AG09309 (cell line): ENCODE measurements at regions not wholly inside any gene's neighbourhood (a gene's known extent, or its start where the extent isn't known, plus 50 kb on each side); places are given as distances from the start of the nearest gene placed in this dataset.
"Not testable (repeated sequence)": the region's sequence is repeated elsewhere in the genome, so short reads cannot be mapped to it uniquely, and the experiment has no call there.

Experiments used
- DNase-seq: peaks from one replicate; pipeline ENCODE4 v3.0.0-alpha.2; 2010; ENCODE audit warnings: low read depth
- H3K4me3 ChIP-seq: 2 replicates; pipeline ENCODE4 v1.5.1; 2011; ENCODE audit warnings: mild to moderate bottlenecking, low read depth, low read length, moderate library complexity; ENCODE audit not compliant: control insufficient read depth
- TF ChIP-seq, protein P1 (sequence below): IDR thresholded peaks from 2 replicates; pipeline ENCODE4 v1.5.1; 2011; ENCODE audit warnings: mild to moderate bottlenecking, low read depth, low read length, inconsistent platforms; ENCODE audit not compliant: insufficient read depth, control insufficient read depth; ENCODE audit errors: missing control alignments

DNA sequence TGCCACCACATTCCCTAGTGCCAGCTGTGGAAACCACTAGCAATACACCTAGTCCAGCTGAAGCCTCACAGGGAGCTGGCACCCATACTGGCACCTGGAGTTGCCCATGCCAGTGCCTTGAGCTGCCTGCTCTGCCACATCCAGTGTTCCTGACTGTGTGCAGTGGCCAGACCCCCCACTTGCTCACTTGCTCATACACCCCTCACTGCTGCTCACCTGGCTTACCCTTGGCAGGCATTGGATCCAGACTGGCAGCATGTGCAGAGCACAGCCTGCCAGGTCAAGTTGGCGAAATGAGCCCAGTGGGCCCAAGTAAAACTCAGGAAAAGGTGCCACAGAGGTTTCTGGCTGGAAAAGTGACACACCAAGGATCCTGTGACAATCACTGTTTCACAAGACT is 1618.6 kb upstream of the PRMT6 start:
- TF ChIP-seq, protein P1, sequence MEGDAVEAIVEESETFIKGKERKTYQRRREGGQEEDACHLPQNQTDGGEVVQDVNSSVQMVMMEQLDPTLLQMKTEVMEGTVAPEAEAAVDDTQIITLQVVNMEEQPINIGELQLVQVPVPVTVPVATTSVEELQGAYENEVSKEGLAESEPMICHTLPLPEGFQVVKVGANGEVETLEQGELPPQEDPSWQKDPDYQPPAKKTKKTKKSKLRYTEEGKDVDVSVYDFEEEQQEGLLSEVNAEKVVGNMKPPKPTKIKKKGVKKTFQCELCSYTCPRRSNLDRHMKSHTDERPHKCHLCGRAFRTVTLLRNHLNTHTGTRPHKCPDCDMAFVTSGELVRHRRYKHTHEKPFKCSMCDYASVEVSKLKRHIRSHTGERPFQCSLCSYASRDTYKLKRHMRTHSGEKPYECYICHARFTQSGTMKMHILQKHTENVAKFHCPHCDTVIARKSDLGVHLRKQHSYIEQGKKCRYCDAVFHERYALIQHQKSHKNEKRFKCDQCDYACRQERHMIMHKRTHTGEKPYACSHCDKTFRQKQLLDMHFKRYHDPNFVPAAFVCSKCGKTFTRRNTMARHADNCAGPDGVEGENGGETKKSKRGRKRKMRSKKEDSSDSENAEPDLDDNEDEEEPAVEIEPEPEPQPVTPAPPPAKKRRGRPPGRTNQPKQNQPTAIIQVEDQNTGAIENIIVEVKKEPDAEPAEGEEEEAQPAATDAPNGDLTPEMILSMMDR: no peak
- DNase-seq: no peak
- H3K4me3 ChIP-seq: no peak overlapping the region

DNA sequence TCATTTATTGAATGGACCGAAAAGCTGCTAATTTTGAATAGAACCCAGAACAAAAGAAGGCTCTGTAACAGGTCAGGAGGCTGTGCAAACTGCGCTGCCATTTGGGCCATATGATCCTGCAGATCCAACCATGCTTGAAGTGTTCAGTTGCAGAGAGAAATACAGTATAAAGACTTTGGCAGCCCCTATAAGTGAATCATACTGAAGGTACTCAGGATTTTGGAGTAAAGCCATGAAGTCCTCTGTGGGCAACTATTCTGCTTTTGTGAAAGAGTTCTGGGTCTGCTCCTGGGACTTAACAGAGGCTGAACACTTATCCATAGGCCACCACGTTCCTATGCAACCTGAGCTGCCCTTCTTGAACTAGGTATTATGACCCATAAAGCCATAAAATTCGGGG is 1613.6 kb upstream of the PRMT6 start:
- H3K4me3 ChIP-seq: no peak overlapping the region
- no peak for DNase-seq
- TF ChIP-seq, protein P1: no peak

DNA sequence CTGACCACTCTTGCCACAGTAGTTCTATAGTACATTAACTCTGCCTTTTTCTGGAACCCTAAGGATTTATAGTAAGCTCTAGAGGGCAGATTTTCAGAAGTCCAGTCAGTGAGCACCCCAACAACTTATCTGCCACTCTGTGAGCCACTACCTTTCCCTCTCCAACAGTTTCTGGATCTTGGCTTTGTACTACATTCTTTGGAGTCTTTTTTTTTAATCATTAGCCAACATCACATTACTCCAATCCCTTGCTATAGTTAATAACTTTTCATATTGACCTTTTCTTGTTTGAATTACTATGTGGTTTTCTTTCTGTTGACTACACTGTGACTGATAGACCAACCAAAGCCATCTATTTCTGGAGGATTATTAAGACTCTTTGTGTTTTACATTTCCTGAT is 1596.7 kb upstream of the PRMT6 start:
- TF ChIP-seq, protein P1: no peak
- DNase-seq: no peak
- H3K4me3 ChIP-seq: no peak overlapping the region

DNA sequence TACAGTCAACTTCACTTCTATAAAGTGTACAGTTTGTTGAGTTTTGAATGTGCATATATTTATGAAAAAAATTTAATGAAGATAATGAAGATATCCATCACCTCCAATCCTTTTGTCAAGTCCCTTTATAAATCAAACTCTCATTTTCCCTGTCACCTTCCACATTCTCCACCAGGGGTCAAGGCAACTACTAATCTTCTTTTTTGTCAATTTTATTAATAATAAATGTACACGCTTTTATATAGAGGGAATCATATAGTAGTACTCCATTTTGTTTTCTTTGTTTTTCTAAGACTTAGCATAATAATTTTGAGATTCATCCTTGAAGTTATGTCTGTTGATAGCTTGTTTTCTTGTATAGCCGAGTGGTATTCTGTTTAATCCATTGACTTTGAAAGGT is 1594.2 kb upstream of the PRMT6 start:
- DNase-seq: no peak
- H3K4me3 ChIP-seq: no peak overlapping the region
- TF ChIP-seq, protein P1: no peak

DNA sequence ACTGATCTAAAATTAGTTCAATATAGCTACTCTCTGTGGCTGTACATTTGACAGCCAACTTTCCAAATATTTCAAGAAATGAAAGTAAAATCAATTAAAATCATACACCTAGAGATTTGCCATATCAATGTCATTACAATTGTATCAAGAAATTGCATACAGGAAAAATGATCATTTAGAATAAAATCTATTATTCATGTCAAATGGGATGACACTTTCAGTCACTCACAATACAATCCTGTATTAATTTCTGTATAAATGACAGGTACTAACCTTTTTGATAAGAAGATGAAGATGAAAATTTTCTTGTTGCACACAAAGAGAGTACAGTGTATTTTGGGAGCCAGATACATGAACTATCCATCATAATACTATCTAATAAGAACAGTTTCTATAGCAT is 1588.9 kb upstream of the PRMT6 start:
- no peak overlapping the region for H3K4me3 ChIP-seq
- TF ChIP-seq, protein P1: no peak
- no peak for DNase-seq

DNA sequence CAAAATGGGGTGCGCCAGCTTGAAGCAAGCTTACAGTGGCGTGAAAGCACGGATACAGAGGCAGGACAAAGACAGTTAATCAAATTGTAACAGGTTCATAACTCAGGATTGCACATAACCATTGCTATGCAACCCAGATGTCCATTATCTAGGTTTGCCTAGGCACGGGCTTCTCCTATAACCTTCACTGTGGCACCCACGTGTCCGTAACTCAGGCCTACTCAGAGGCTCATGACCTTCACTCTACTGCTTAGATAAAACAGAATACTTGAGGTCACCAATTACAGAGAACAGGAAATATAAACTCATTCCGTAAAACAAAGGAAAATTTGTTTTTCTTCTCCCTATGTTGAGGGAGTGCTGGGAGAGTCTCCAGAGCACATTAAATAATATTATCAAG is 1585.9 kb upstream of the PRMT6 start:
- DNase-seq: not testable (repeated sequence)

DNA sequence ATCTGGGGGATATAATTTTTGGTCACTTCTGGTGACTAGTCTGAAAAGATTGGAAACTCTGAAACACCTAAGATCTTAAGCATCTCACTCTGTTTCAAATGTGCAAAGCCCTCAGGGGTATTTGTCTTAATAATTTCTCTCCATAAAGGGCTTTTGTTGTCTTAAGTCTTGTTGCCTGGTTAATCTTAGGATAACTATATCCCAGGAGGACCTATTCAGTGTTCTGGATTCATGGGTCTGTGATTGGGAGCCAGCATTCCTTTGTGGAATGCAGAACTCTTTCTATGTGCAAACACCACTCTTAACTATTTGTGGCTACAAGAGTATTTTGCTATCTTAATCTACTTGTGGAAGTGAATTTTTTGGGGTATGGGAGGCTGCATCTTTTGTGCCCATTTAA is 1573.0 kb upstream of the PRMT6 start:
- no peak for DNase-seq
- TF ChIP-seq, protein P1: no peak
- H3K4me3 ChIP-seq: no peak overlapping the region

More for the DNA sequence above, 1585.9 kb upstream of the PRMT6 start:
- not testable (repeated sequence) for H3K4me3 ChIP-seq
